Keratinocyte (primary cell): ENCODE measurements at regions not wholly inside any gene's neighbourhood (a gene's known extent, or its start where the extent isn't known, plus 50 kb on each side); places are given as distances from the start of the nearest gene placed in this dataset.

Experiments
- DNase-seq: peaks from one replicate; pipeline ENCODE4 v3.0.0-alpha.2; 2011; ENCODE audit warnings: low read depth, missing footprints, low spot score
- FAIRE-seq: peaks from 2 replicates; lab custom pipeline; 2011; peaks lifted over from hg19 to GRCh38; lab: Jason Lieb, UNC
- H2AFZ ChIP-seq: 2 replicates; pipeline ENCODE4 v1.6.0; 2012; ENCODE audit warnings: low read length, control low read depth, inconsistent platforms; ENCODE audit not compliant: control insufficient read depth
- H3K27ac ChIP-seq: 2 replicates; pipeline ENCODE4 v1.5.1; 2011; ENCODE audit warnings: low read length; ENCODE audit not compliant: control insufficient read depth, insufficient read depth
- H3K27me3 ChIP-seq: 3 replicates; pipeline ENCODE4 v1.6.0; 2011; ENCODE audit warnings: low read length; ENCODE audit not compliant: control insufficient read depth, insufficient read depth; ENCODE audit errors: extremely low read depth
- H3K36me3 ChIP-seq, 2 experiments: 2 replicates in 1 of 2; 3 replicates in 1 of 2; pipeline ENCODE4 v1.5.1; 2011; ENCODE audit warnings: low read length in 2 of 2, mild to moderate bottlenecking in 1 of 2; ENCODE audit not compliant: control insufficient read depth in 2 of 2, insufficient read depth in 2 of 2; ENCODE audit errors: extremely low read depth in 1 of 2
- H3K4me1 ChIP-seq: 3 replicates; pipeline ENCODE4 v1.5.1; 2011; ENCODE audit warnings: low read length; ENCODE audit not compliant: control insufficient read depth, insufficient read depth; ENCODE audit errors: extremely low read depth
- H3K4me2 ChIP-seq: 3 replicates; pipeline ENCODE4 v1.6.0; 2011; ENCODE audit warnings: low read depth, low read length; ENCODE audit not compliant: control insufficient read depth, insufficient read depth; ENCODE audit errors: extremely low read depth
- H3K4me3 ChIP-seq, 3 experiments: fragments of 200-600 bp in 1 of 3; sonication (generic) in 1 of 3; 2 replicates in 2 of 3; 3 replicates in 1 of 3; pipeline ENCODE4 v1.5.1; 2011 to 2016; ENCODE audit warnings: low read length in 3 of 3, mild to moderate bottlenecking in 3 of 3, control low read depth in 2 of 3, inconsistent platforms in 1 of 3, low read depth in 1 of 3, mixed read lengths in 1 of 3, mixed run types in 1 of 3, moderate library complexity in 1 of 3; ENCODE audit not compliant: control insufficient read depth in 2 of 3, insufficient read depth in 2 of 3; ENCODE audit errors: extremely low read depth in 1 of 3
- H3K79me2 ChIP-seq: 2 replicates; pipeline ENCODE4 v1.6.0; 2012; ENCODE audit warnings: low read length; ENCODE audit not compliant: control insufficient read depth, insufficient read depth
- H3K9ac ChIP-seq: 3 replicates; pipeline ENCODE4 v1.6.0; 2011; ENCODE audit warnings: low read length; ENCODE audit not compliant: control insufficient read depth, insufficient read depth; ENCODE audit errors: extremely low read depth
- H3K9me1 ChIP-seq: 3 replicates; pipeline ENCODE4 v1.6.0; 2011; ENCODE audit warnings: low read length; ENCODE audit not compliant: control insufficient read depth, insufficient read depth; ENCODE audit errors: extremely low read depth
- H3K9me3 ChIP-seq: 2 replicates; pipeline ENCODE4 v1.5.1; 2012; ENCODE audit warnings: low read depth, low read length; ENCODE audit not compliant: control insufficient read depth
- H4K20me1 ChIP-seq: 3 replicates; pipeline ENCODE4 v1.6.0; 2011; ENCODE audit warnings: low read length; ENCODE audit not compliant: control insufficient read depth, insufficient read depth; ENCODE audit errors: extremely low read depth
- EZH2 ChIP-seq: IDR thresholded peaks from one replicate; pipeline ENCODE4 v1.6.1; 2012; ENCODE audit warnings: inconsistent platforms, mild to moderate bottlenecking, low read length, moderate library complexity
- dilution Hi-C: fragments of 300-500 bp; cut with MboI; formaldehyde crosslinking; loops from one replicate; pipeline ENCODE4 v1.7.0; 2020; ENCODE audit warnings: low sequenced_read_pairs; ENCODE audit not compliant: extremely low pct_ligation_motif_present
- TF ChIP-seq, protein P1 (sequence below), 3 experiments: IDR thresholded peaks in 1 of 3; conservative IDR thresholded peaks in 1 of 3; optimal IDR thresholded peaks in 1 of 3; 2 replicates in 2 of 3; 3 replicates in 1 of 3; pipeline versions ENCODE3 to v1.5.1; 2011; ENCODE audit warnings: low read length in 3 of 3, mild to moderate bottlenecking in 3 of 3, moderate library complexity in 2 of 3, control low read depth in 1 of 3, inconsistent platforms in 1 of 3; ENCODE audit not compliant: insufficient read depth in 2 of 3; ENCODE audit errors: extremely low read depth in 1 of 3

DNA sequence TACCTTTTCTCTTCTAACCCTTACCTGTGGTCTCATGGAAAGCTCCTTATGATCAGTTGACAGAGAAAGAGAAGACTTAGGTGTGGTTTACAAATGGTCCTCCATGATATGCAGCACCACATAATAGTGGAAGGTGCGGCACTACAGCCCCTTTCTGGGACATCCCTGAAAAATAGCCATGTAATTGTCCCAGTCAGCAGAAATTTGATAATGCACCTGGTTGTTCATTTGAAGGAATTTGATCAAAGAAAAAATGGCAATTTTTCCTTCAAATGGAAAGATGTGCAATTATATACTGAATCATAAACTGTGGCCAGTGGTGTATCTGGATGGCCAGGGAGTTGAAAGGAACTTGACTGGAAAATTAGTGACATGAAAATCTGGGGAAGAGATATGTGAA lies 293.6 kb upstream of the PCDH20 start:
- Histone ChIP-seq H3K4me3 (no peak overlapping the region), H3K9ac (no peak overlapping the region), H2AFZ (no peak overlapping the region), H3K27me3 (no peaks in the 10 kb centered on the region), H4K20me1 (no peaks in the 10 kb centered on the region), H3K4me1 (no peaks in the 10 kb centered on the region), H3K27ac (no peak overlapping the region), H3K9me3 (no peaks in the 10 kb centered on the region), H3K79me2 (no peaks in the 10 kb centered on the region), H3K9me1 (no peaks in the 10 kb centered on the region), H3K4me2 (no peak overlapping the region), H3K36me3 (no peaks in the 10 kb centered on the region)
- TF ChIP-seq EZH2, result no peak
- TF ChIP-seq, protein P1, sequence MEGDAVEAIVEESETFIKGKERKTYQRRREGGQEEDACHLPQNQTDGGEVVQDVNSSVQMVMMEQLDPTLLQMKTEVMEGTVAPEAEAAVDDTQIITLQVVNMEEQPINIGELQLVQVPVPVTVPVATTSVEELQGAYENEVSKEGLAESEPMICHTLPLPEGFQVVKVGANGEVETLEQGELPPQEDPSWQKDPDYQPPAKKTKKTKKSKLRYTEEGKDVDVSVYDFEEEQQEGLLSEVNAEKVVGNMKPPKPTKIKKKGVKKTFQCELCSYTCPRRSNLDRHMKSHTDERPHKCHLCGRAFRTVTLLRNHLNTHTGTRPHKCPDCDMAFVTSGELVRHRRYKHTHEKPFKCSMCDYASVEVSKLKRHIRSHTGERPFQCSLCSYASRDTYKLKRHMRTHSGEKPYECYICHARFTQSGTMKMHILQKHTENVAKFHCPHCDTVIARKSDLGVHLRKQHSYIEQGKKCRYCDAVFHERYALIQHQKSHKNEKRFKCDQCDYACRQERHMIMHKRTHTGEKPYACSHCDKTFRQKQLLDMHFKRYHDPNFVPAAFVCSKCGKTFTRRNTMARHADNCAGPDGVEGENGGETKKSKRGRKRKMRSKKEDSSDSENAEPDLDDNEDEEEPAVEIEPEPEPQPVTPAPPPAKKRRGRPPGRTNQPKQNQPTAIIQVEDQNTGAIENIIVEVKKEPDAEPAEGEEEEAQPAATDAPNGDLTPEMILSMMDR (optimal IDR thresholded peaks at IDR 0.05 in 1 of 3, IDR thresholded peaks at IDR 0.05 in 1 of 3, conservative IDR thresholded peaks at IDR 0.05 in 1 of 3; ENCODE audit: extremely low read depth in 1 of 3, insufficient read depth in 2 of 3, low read length in 3 of 3), result no peak
- dilution Hi-C loops, result no loop called here
- DNase-seq (no peak), FAIRE-seq (no peak)

DNA sequence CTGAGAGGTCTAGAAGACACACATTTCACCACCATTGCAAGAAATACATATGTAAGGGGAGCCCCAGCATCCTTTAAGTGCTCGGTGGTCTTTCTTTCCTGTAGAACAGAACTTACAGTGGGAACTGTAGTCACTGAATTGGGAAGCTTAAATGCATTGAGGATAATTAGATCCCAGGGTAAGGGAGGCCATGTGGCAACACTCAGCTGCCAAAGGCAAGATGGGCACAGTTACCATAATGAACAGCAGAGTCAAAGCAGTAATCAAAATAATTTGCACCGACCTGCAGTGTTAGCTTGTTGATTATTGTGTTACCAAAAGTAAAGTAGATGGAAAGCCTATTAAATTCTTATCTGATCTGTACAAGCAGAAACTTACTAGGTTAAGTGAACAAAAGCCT lies 291.2 kb upstream of the PCDH20 start:
- DNase-seq (no peak), FAIRE-seq (no peak)
- Histone ChIP-seq H3K9me1 (no peaks in the 10 kb centered on the region), H3K36me3 (no peaks in the 10 kb centered on the region), H3K4me2 (no peak overlapping the region), H3K9ac (no peak overlapping the region), H3K9me3 (no peaks in the 10 kb centered on the region), H4K20me1 (no peaks in the 10 kb centered on the region), H2AFZ (no peak overlapping the region), H3K4me3 (no peak overlapping the region), H3K4me1 (no peaks in the 10 kb centered on the region), H3K79me2 (no peaks in the 10 kb centered on the region), H3K27ac (no peak overlapping the region), H3K27me3 (no peaks in the 10 kb centered on the region)
- dilution Hi-C loops, result no loop called here
- TF ChIP-seq EZH2, result no peak
- TF ChIP-seq, protein P1 (optimal IDR thresholded peaks at IDR 0.05 in 1 of 3, IDR thresholded peaks at IDR 0.05 in 1 of 3, conservative IDR thresholded peaks at IDR 0.05 in 1 of 3; ENCODE audit: extremely low read depth in 1 of 3, insufficient read depth in 2 of 3, low read length in 3 of 3), result no peak
